ENCODE measurements at regions not wholly inside any gene's neighbourhood (a gene's known extent, or its start where the extent isn't known, plus 50 kb on each side); places are given as distances from the start of the nearest gene placed in this dataset.

DNA sequence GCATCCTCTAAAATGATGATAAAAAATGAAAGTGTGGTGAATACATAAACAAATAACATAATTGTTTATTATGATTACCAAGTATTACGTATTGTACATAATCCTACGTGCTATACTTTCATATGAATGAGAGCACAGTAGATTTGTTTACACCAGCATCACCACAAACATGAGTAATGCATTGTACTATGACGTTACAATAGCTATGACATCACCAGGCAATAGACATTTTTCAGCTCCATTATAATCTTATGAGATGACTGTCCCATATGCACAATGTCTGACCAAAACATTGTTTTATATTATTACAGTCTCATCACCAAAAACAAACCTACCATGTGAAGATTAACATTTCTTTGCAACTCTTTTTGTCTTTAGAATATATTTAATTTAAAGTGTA is 225.7 kb upstream of the TENT5A start:
- WGBS = 82% methylated on average over 3 of the region's 3 CpGs
- Histone ChIP-seq H3K36me3 (ENCODE audit: control insufficient read depth in 4 of 4, insufficient read depth in 3 of 4, low read depth in 1 of 4, low read length in 3 of 4) (no peaks in the 10 kb centered on the region), H3K9ac (ENCODE audit: low read depth in 1 of 2, low read length in 2 of 2) (no peak overlapping the region), H3K4me3 (ENCODE audit: low read depth in 1 of 3, low read length in 3 of 3) (no peak overlapping the region), H3K9me3 (ENCODE audit: control insufficient read depth in 4 of 4, low read length in 3 of 4) (no peaks in the 10 kb centered on the region), H3K27ac (ENCODE audit: low read depth in 1 of 2, low read length in 2 of 2) (no peak overlapping the region), H3K4me1 (ENCODE audit: control insufficient read depth in 4 of 4, insufficient read depth in 4 of 4, low read length in 3 of 4) (no peaks in the 10 kb centered on the region), H3K27me3 (ENCODE audit: control insufficient read depth in 4 of 4, insufficient read depth in 4 of 4, low read length in 3 of 4) (no peaks in the 10 kb centered on the region)
- TF ChIP-seq RAD21 (IDR thresholded peaks at IDR 0.05) = no peak
- no peak for TF ChIP-seq FOXA2 (IDR thresholded peaks at IDR 0.05)
- no peak for TF ChIP-seq FOXA1 (IDR thresholded peaks at IDR 0.05)
- TF ChIP-seq, protein P1, sequence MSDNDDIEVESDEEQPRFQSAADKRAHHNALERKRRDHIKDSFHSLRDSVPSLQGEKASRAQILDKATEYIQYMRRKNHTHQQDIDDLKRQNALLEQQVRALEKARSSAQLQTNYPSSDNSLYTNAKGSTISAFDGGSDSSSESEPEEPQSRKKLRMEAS (IDR thresholded peaks at IDR 0.05) = no peak
- TF ChIP-seq ZBTB33 (IDR thresholded peaks at IDR 0.05) = no peak
- TF ChIP-seq JUND (IDR thresholded peaks at IDR 0.05) = no peak
- TF ChIP-seq, protein P2, sequence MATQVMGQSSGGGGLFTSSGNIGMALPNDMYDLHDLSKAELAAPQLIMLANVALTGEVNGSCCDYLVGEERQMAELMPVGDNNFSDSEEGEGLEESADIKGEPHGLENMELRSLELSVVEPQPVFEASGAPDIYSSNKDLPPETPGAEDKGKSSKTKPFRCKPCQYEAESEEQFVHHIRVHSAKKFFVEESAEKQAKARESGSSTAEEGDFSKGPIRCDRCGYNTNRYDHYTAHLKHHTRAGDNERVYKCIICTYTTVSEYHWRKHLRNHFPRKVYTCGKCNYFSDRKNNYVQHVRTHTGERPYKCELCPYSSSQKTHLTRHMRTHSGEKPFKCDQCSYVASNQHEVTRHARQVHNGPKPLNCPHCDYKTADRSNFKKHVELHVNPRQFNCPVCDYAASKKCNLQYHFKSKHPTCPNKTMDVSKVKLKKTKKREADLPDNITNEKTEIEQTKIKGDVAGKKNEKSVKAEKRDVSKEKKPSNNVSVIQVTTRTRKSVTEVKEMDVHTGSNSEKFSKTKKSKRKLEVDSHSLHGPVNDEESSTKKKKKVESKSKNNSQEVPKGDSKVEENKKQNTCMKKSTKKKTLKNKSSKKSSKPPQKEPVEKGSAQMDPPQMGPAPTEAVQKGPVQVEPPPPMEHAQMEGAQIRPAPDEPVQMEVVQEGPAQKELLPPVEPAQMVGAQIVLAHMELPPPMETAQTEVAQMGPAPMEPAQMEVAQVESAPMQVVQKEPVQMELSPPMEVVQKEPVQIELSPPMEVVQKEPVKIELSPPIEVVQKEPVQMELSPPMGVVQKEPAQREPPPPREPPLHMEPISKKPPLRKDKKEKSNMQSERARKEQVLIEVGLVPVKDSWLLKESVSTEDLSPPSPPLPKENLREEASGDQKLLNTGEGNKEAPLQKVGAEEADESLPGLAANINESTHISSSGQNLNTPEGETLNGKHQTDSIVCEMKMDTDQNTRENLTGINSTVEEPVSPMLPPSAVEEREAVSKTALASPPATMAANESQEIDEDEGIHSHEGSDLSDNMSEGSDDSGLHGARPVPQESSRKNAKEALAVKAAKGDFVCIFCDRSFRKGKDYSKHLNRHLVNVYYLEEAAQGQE (IDR thresholded peaks at IDR 0.05) = no peak
- TF ChIP-seq, protein P3, sequence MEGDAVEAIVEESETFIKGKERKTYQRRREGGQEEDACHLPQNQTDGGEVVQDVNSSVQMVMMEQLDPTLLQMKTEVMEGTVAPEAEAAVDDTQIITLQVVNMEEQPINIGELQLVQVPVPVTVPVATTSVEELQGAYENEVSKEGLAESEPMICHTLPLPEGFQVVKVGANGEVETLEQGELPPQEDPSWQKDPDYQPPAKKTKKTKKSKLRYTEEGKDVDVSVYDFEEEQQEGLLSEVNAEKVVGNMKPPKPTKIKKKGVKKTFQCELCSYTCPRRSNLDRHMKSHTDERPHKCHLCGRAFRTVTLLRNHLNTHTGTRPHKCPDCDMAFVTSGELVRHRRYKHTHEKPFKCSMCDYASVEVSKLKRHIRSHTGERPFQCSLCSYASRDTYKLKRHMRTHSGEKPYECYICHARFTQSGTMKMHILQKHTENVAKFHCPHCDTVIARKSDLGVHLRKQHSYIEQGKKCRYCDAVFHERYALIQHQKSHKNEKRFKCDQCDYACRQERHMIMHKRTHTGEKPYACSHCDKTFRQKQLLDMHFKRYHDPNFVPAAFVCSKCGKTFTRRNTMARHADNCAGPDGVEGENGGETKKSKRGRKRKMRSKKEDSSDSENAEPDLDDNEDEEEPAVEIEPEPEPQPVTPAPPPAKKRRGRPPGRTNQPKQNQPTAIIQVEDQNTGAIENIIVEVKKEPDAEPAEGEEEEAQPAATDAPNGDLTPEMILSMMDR (IDR thresholded peaks at IDR 0.05; ENCODE audit: low read depth, low read length, missing input control) = no peak
- TF ChIP-seq NR2F2 (IDR thresholded peaks at IDR 0.05) = no peak
- no peak for TF ChIP-seq SP1 (IDR thresholded peaks at IDR 0.05)
- no peak for DNase-seq (ENCODE audit: low spot score)

- Histone ChIP-seq H3K9ac (ENCODE audit: low read depth in 1 of 2, low read length in 2 of 2) (no peak overlapping the region), H3K9me3 (ENCODE audit: control insufficient read depth in 4 of 4, low read length in 3 of 4) (no peaks in the 10 kb centered on the region), H3K4me1 (ENCODE audit: control insufficient read depth in 4 of 4, insufficient read depth in 4 of 4, low read length in 3 of 4) (no peaks in the 10 kb centered on the region), H3K27me3 (ENCODE audit: control insufficient read depth in 4 of 4, insufficient read depth in 4 of 4, low read length in 3 of 4) (no peaks in the 10 kb centered on the region), H3K4me3 (ENCODE audit: low read depth in 1 of 3, low read length in 3 of 3) (no peak overlapping the region), H3K27ac (ENCODE audit: low read depth in 1 of 2, low read length in 2 of 2) (no peak overlapping the region), H3K36me3 (ENCODE audit: control insufficient read depth in 4 of 4, insufficient read depth in 3 of 4, low read depth in 1 of 4, low read length in 3 of 4) (no peaks in the 10 kb centered on the region)
- WGBS = 85% methylated on average over 2 of the region's 2 CpGs
- DNase-seq (ENCODE audit: low spot score) = no peak
- TF ChIP-seq NR2F2 (IDR thresholded peaks at IDR 0.05) = no peak
- no peak for TF ChIP-seq EGR1 (IDR thresholded peaks at IDR 0.05; ENCODE audit: low read depth in 2 of 2)
- TF ChIP-seq HNF4A (conservative IDR thresholded peaks at IDR 0.05) = no peak
- TF ChIP-seq GABPA (IDR thresholded peaks at IDR 0.05 in 1 of 2, conservative IDR thresholded peaks at IDR 0.05 in 1 of 2) = no peak
- no peak for TF ChIP-seq SP1 (IDR thresholded peaks at IDR 0.05)
- TF ChIP-seq, protein P4, sequence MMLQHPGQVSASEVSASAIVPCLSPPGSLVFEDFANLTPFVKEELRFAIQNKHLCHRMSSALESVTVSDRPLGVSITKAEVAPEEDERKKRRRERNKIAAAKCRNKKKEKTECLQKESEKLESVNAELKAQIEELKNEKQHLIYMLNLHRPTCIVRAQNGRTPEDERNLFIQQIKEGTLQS (IDR thresholded peaks at IDR 0.05) = no peak
- no peak for TF ChIP-seq HNF4G (IDR thresholded peaks at IDR 0.05)
- TF ChIP-seq JUND (IDR thresholded peaks at IDR 0.05) = no peak
- TF ChIP-seq RXRA (IDR thresholded peaks at IDR 0.05) = no peak
- no peak for TF ChIP-seq ZBTB33 (IDR thresholded peaks at IDR 0.05)
- TF ChIP-seq FOXA1 (IDR thresholded peaks at IDR 0.05) = no peak
- TF ChIP-seq FOXA2 (IDR thresholded peaks at IDR 0.05) = no peak
- TF ChIP-seq, protein P3 (IDR thresholded peaks at IDR 0.05; ENCODE audit: low read depth, low read length, missing input control) = no peak
- TF ChIP-seq YY1 (IDR thresholded peaks at IDR 0.05) = no peak
- TF ChIP-seq RAD21 (IDR thresholded peaks at IDR 0.05) = no peak
Measured at GRCh38 chr6:81977486-81977885, 225.0 kb upstream of the TENT5A start.

Measured in liver (tissue), 8 donors.